Stimulated activated naive B cell treated with anti-CD40 and anti-IgM and Interleukin-4, amounts not matched to agents 10 μg/mL and 1 μg/mL and 100 μg/mL, for 72 hours (primary cell): ENCODE measurements at regions not wholly inside any gene's neighbourhood (a gene's known extent, or its start where the extent isn't known, plus 50 kb on each side); places are given as distances from the start of the nearest gene placed in this dataset.
"Not testable (repeated sequence)": the region's sequence is repeated elsewhere in the genome, so short reads cannot be mapped to it uniquely, and the experiment has no call there.

Experiments used
- ATAC-seq, 2 donors: fragments of 150-1000 bp; cut with Tn5 transposase; replicated peaks; 2 replicates each; pipeline ENCODE4 v1.10.0; 2021; ENCODE audit warnings: moderate library complexity in 1 of 2
- DNase-seq: peaks from one replicate; pipeline ENCODE4 v3.0.0; 2021
- H3K27ac Mint-ChIP-seq: one replicate; pipeline ENCODE4 v1.8.0; 2022; ENCODE audit warnings: mild to moderate bottlenecking, mixed read lengths
- H3K27me3 Mint-ChIP-seq, 2 donors: one replicate each; pipeline ENCODE4 v1.8.0; 2022; ENCODE audit warnings: mixed read lengths in 2 of 2
- H3K36me3 Mint-ChIP-seq, 2 donors: one replicate each; pipeline ENCODE4 v1.8.0; 2022; ENCODE audit warnings: mixed read lengths in 2 of 2, mild to moderate bottlenecking in 1 of 2
- H3K4me1 Mint-ChIP-seq, 2 donors: one replicate each; pipeline ENCODE4 v1.8.0; 2022; ENCODE audit warnings: mixed read lengths in 2 of 2, mild to moderate bottlenecking in 1 of 2
- H3K4me3 Mint-ChIP-seq, 2 donors: one replicate each; pipeline ENCODE4 v1.8.0; 2022; ENCODE audit warnings: mild to moderate bottlenecking in 2 of 2, mixed read lengths in 2 of 2, moderate library complexity in 1 of 2
- H3K9me3 Mint-ChIP-seq, 2 donors: one replicate each; pipeline ENCODE4 v1.8.0; 2022; ENCODE audit warnings: mixed read lengths in 2 of 2, mild to moderate bottlenecking in 1 of 2

DNA sequence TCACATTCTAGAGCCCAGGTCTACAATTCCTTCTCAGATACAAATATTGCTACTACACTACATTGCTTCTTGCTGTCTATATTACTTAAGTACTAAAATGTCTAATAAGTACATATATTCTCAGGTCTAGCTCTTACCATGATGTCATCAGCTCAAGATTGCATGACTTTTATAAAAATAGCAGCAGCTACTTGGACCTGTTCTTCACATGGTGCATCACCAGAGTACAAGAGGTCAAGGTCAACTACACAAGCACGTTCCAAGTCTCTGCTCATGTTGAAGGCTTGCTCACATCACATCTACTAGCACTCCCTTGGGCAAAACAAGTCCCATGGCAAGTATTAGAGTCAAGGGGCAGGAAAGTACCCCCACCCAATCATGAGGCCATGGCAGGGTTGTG is 465.6 kb downstream of the MED13L start:
- H3K36me3 Mint-ChIP-seq, result no peaks in the 10 kb centered on the region
- DNase-seq (no peak), ATAC-seq (no peak)
- H3K27me3 Mint-ChIP-seq, result peaks cover 15 to 31% of the 10 kb centered on the region in 2 donors
- peaks cover 7 to 14% of the 10 kb centered on the region in 2 donors for H3K9me3 Mint-ChIP-seq
- H3K4me1 Mint-ChIP-seq, result no peaks in the 10 kb centered on the region
- no peak overlapping the region for H3K27ac Mint-ChIP-seq
- no peak overlapping the region for H3K4me3 Mint-ChIP-seq

DNA sequence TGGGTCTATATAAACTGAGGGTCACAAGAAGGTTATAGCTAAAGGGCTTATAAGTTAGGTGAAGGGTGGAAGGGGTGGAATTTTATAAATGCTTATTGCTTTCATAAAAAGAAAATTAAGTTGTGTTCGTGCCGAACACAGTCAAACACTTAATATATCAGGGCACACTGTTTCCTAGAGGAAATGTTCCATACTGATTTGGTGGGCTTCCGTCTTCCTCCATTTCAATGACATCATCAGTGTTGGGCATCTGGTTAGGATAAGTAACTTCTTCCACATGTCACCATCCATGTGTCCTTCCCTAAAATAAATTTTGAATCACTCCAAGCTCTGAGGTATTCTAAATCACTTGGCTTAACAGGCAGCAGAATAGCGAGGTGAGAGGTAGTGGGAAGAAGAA is 466.4 kb downstream of the MED13L start:
- Mint-ChIP-seq H3K36me3 (no peaks in the 10 kb centered on the region), H3K4me3 (no peak overlapping the region), H3K9me3 (peaks cover 7 to 14% of the 10 kb centered on the region in 2 donors), H3K27me3 (peaks cover 15 to 33% of the 10 kb centered on the region in 2 donors), H3K27ac (no peak overlapping the region), H3K4me1 (no peaks in the 10 kb centered on the region)
- ATAC-seq, result no peak
- no peak for DNase-seq

- Mint-ChIP-seq H3K9me3 (peaks cover 7 to 14% of the 10 kb centered on the region in 2 donors), H3K27ac (no peak overlapping the region), H3K27me3 (peaks cover 15 to 33% of the 10 kb centered on the region in 2 donors), H3K36me3 (no peaks in the 10 kb centered on the region), H3K4me3 (no peak overlapping the region), H3K4me1 (no peaks in the 10 kb centered on the region)
- ATAC-seq (no peak), DNase-seq (no peak)
Measured at GRCh38 chr12:115810122-115810901, 467.2 kb downstream of the MED13L start.

- Mint-ChIP-seq H3K9me3 (peaks cover 2 to 9% of the 10 kb centered on the region in 2 donors), H3K36me3 (no peaks in the 10 kb centered on the region), H3K27ac (no peak overlapping the region), H3K4me1 (no peaks in the 10 kb centered on the region), H3K4me3 (no peak overlapping the region), H3K27me3 (peaks cover 8 to 20% of the 10 kb centered on the region in 2 donors)
- DNase-seq (no peak), ATAC-seq (no peak)
Measured at GRCh38 chr12:115806000-115806399, 471.5 kb downstream of the MED13L start.

GRCh38 chr12:115802767-115803166 is 474.7 kb downstream of the MED13L start:
- DNase-seq (no peak), ATAC-seq (no peak)
- no peaks in the 10 kb centered on the region for H3K4me1 Mint-ChIP-seq
- H3K9me3 Mint-ChIP-seq, result peaks cover 0 to 7% of the 10 kb centered on the region in 2 donors
- H3K27ac Mint-ChIP-seq, result no peak overlapping the region
- peaks cover 4 to 13% of the 10 kb centered on the region in 2 donors for H3K27me3 Mint-ChIP-seq
- no peaks in the 10 kb centered on the region for H3K36me3 Mint-ChIP-seq
- H3K4me3 Mint-ChIP-seq, result no peak overlapping the region

DNA sequence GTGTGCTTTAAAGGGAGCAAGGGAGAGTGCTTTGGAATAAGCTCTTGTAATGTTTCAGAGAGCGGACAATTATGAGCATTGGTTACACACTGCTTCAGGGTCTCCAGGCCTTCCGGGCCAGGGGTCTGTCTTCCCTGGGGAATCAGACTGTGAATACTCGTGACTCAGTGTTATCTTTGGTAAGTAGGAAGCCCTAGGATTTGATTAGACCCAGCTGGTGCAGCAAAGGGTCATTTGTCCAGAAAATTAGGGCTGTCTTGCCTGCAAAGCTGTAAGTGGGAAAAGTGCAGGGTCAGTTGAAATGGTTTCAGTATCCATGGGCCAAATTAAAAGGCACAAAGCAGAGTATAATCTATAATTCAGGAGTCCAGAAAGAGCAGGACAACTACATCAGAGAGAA is 475.6 kb downstream of the MED13L start:
- no peaks in the 10 kb centered on the region for H3K36me3 Mint-ChIP-seq
- H3K4me1 Mint-ChIP-seq, result no peaks in the 10 kb centered on the region
- peaks cover 0 to 7% of the 10 kb centered on the region in 2 donors for H3K9me3 Mint-ChIP-seq
- H3K27ac Mint-ChIP-seq, result no peak overlapping the region
- DNase-seq, result no peak
- no peak for ATAC-seq
- H3K4me3 Mint-ChIP-seq, result no peak overlapping the region
- H3K27me3 Mint-ChIP-seq, result peaks cover 4 to 7% of the 10 kb centered on the region in 2 donors

DNA sequence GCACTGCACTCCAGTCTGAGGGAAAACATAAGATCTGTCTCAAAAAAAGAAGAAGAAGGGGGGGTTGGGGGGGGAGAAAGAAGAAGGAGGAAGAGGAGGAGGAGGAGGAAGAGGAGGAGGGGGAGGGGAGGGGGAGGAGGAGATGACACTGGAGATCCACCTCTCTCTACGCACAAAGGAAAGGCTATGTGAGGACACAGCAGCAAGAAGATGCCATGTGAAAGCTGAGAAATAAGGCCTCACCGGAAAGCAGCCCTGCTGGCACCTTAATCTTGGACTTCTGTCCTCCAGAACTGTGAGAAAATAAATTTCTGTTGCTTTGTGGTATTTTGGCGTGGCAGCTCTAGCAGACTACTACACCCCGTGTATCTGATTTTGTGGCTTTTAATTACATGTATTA is 477.9 kb downstream of the MED13L start:
- Mint-ChIP-seq H3K27ac (peak overlapping the region; percentile 22), H3K4me3 (no peak overlapping the region), H3K9me3 (peaks cover 0 to 7% of the 10 kb centered on the region in 2 donors), H3K4me1 (no peaks in the 10 kb centered on the region), H3K27me3 (peaks cover 9 to 12% of the 10 kb centered on the region in 2 donors), H3K36me3 (no peaks in the 10 kb centered on the region)
- ATAC-seq (no peak), DNase-seq (no peak)

DNA sequence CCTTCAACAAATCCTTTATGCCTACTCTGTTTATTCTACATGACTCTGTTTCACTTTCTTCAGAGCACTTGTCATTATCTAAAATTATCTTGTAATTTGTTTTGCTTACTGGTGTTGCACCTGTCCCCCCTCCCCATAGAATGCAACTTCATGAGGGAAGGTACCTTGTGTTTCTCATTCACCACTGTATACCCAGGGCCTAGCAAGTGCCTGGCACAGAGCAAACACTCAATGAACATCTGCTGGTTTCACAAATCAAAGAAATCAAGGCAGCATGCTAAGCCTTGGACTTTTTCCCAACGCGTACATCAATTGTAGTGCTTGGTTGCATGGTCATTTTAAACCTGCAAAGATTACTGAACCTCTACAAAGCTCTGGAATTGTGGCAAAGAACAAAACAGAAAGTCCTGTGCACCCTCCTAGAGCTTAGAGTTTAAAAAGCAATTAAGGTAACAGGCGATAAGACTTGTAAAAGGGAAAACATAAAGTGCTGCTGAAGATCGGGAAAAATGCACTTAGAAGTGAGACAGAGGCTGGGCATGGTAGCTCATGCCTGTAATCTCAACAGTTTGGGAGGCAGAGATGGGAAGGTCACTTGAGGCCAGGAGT is 479.1 kb downstream of the MED13L start:
- peaks cover 7 to 13% of the 10 kb centered on the region in 2 donors for H3K27me3 Mint-ChIP-seq

GRCh38 chr12:115794659-115795081 is 482.8 kb downstream of the MED13L start:
- no peak overlapping the region for H3K27ac Mint-ChIP-seq
- H3K4me3 Mint-ChIP-seq, result no peak overlapping the region
- H3K9me3 Mint-ChIP-seq, result peaks cover 0 to 3% of the 10 kb centered on the region in 2 donors
- DNase-seq, result no peak
- peaks cover 21 to 22% of the 10 kb centered on the region in 2 donors for H3K27me3 Mint-ChIP-seq
- no peaks in the 10 kb centered on the region for H3K4me1 Mint-ChIP-seq
- ATAC-seq, result no peak
- no peaks in the 10 kb centered on the region for H3K36me3 Mint-ChIP-seq

More for the DNA sequence above, 479.1 kb downstream of the MED13L start:
- Mint-ChIP-seq H3K9me3 (peaks cover 3 to 7% of the 10 kb centered on the region in 2 donors), H3K36me3 (no peaks in the 10 kb centered on the region), H3K4me3 (no peak overlapping the region), H3K27ac (no peak overlapping the region), H3K4me1 (no peaks in the 10 kb centered on the region)
- ATAC-seq (no peak), DNase-seq (no peak)

GRCh38 chr12:115791331-115791730 is 486.2 kb downstream of the MED13L start:
- H3K4me3 Mint-ChIP-seq, result no peak overlapping the region
- H3K4me1 Mint-ChIP-seq, result no peaks in the 10 kb centered on the region
- ATAC-seq, result no peak
- DNase-seq, result no peak
- H3K9me3 Mint-ChIP-seq, result peaks cover 0 to 8% of the 10 kb centered on the region in 2 donors
- H3K27ac Mint-ChIP-seq, result no peak overlapping the region
- H3K27me3 Mint-ChIP-seq, result peaks cover 22% of the 10 kb centered on the region in 2 donors
- no peaks in the 10 kb centered on the region for H3K36me3 Mint-ChIP-seq

DNA sequence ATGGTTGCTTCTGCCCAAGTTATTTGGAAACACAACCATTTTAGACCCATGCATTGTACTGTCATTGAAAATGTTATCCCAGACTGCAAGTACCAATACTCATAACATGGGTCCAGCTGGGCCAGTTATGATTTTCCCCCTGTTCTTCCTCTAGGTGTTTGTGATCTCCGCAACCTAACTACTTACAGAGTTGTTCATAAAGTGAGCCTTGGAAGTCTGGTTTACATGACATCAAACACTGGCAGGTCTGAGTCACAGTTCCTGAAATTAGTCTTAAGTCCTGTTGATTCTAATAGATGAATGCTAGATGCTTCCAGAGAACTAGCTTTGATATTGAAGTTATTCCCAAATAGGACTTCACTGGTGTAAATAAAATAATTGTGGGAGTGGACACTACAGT is 487.0 kb downstream of the MED13L start:
- Mint-ChIP-seq H3K36me3 (no peaks in the 10 kb centered on the region), H3K4me1 (no peaks in the 10 kb centered on the region), H3K4me3 (no peak overlapping the region), H3K27ac (no peak overlapping the region), H3K9me3 (peaks cover 0 to 8% of the 10 kb centered on the region in 2 donors), H3K27me3 (peaks cover 18 to 19% of the 10 kb centered on the region in 2 donors)
- DNase-seq (no peak), ATAC-seq (no peak)

GRCh38 chr12:115786490-115786889 is 491.0 kb downstream of the MED13L start:
- DNase-seq, H3K27ac Mint-ChIP-seq, H3K4me1 Mint-ChIP-seq, H3K4me3 Mint-ChIP-seq, ATAC-seq, H3K36me3 Mint-ChIP-seq: not testable (repeated sequence)
- Mint-ChIP-seq H3K9me3 (peaks cover 4 to 11% of the 10 kb centered on the region in 2 donors), H3K27me3 (peaks cover 12 to 15% of the 10 kb centered on the region in 2 donors)

GRCh38 chr12:115785548-115785947 is 491.9 kb downstream of the MED13L start:
- Mint-ChIP-seq H3K27ac (no peak overlapping the region), H3K36me3 (no peaks in the 10 kb centered on the region), H3K4me1 (no peaks in the 10 kb centered on the region), H3K4me3 (no peak overlapping the region), H3K27me3 (peaks cover 7 to 14% of the 10 kb centered on the region in 2 donors), H3K9me3 (peaks cover 4 to 11% of the 10 kb centered on the region in 2 donors)
- DNase-seq (no peak), ATAC-seq (no peak)

- Mint-ChIP-seq H3K27me3 (peaks cover 12 to 22% of the 10 kb centered on the region in 2 donors), H3K9me3 (peaks cover 4 to 7% of the 10 kb centered on the region in 2 donors), H3K4me3 (no peak overlapping the region), H3K27ac (no peak overlapping the region), H3K4me1 (no peaks in the 10 kb centered on the region), H3K36me3 (no peaks in the 10 kb centered on the region)
- DNase-seq (no peak), ATAC-seq (no peak)
Measured at GRCh38 chr12:115776399-115776798, 501.1 kb downstream of the MED13L start.
